ENCODE measurements at regions not wholly inside any gene's neighbourhood (a gene's known extent, or its start where the extent isn't known, plus 50 kb on each side); places are given as distances from the start of the nearest gene placed in this dataset.

DNA sequence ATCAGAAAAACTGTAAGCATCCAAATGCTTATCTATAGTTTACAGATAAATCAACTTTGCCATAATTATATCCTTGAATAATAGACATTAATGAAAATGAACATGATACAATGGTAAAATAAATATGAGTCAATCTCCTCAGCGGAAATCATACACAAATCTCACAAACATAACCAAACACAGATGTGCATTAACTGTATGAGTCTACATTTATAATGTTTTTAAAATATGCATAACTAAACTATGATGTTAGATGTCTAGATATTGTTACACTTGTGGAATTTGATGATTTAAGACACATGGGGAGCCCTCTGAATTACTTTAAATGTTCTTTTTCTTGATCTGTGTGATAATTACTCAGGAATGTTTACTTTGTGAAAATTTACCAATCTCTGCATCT lies 951.2 kb downstream of the TECRL start:
- DNase-seq: no peak

DNA sequence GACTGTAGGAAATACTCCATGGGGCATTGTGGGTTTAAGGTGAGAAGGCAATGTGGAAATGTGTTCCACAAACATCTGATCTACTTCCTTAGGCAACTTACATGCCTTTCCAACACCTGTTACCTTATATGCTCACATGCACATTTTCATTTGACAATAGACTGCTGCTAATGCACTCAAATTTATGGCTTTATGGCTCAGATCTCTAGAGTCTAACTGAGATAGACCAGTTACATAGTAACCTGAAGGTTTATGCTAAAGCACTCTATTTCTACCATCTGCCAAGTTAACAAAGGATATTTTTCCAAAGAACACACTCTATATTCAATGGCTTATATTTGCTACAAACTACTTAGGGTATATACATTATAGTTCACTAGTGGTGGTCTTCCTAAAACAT lies 969.0 kb downstream of the TECRL start:
- no peak for DNase-seq

DNA sequence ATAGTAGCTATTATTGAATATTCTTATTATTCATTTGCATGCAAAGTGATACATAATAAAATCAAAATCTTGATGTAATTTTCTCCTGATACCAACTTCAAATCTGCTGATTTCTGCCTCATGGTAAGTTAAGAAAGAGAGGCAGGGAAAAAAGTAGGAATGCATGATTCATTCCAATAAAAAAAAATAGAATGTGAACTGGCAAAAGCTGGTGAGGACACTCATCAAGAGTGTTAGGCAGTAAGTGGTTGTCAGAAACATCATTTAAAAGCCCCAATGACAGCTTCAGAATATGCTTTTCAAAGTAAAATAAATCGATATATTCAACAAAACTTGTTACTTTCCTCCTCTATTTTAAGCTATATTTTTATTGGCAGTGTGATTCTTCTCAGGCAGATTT lies 979.1 kb downstream of the TECRL start:
- no peak for DNase-seq

DNA sequence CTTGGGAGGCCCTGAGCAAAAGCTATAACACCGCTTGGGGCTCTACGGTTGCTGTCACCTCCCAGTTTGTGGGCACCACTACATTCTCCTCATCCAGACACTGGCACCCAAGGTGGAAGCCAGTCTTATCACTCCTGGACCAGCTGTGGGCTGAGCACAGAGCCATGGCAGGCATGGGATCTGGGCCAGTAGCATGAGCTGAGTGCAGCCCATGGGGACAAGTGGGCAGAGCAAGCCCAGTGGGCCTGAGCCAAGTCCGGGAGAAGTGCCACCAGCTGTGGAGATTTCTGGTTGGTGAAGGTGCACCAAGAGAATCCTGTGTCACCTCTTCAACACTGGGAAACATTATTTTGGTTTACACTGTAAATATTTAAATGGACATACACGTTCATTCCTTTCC lies 1013.0 kb downstream of the TECRL start:
- no peak for DNase-seq

DNA sequence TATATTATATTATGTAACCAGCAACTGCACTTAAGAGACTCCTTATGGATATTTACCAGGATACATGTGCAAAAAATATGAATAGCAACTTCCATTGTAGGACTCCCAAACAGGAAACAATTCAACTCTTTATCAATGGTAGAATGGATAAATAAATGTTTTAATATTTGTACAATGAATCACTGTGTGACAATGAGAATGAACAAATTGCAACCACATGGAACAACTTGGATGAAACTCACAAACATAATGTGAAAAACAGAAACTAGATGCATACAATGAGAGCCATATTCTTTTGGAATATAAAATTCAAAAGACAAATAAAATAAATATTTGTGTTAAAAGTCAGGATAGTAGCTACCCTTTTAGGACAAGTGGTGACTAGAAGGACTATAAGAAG lies 1015.7 kb downstream of the TECRL start:
- DNase-seq: no peak

DNA sequence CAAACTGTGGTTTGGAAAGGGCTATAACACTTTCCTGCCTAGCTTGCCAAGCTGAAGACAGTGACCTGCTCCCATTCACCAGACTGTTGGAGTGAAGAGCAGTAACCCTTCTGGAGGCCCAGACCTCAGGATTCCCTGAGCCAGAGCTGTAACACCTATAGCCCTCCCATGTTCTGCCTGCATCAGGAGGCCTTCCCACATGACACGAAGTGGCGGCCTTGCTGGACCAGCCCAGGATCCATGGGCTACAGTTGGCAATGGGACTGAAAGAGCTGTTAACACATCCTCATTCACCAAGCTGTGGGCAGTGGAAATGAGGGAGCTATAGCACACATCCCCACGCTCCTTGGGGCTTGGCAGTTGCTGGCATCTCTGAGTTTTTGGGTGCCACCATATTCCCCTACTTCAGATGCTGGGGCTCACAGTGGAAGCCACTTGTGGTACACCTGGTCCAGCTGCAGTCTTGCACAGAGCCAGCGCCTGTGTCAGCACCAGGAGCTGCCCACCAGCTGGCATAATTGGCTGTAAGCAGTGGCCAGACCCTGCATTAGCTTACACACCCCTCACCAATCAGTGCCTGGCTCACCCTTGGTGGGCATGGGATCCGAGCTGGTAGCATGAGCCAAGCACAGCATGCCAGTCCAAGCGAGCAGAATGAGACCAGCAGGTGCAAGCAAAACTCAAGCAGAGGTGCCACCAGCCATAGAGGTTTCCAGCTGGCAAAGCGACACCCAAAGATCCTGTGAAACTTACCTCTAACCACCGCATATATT lies 1029.3 kb downstream of the TECRL start:
- no peak for DNase-seq

DNA sequence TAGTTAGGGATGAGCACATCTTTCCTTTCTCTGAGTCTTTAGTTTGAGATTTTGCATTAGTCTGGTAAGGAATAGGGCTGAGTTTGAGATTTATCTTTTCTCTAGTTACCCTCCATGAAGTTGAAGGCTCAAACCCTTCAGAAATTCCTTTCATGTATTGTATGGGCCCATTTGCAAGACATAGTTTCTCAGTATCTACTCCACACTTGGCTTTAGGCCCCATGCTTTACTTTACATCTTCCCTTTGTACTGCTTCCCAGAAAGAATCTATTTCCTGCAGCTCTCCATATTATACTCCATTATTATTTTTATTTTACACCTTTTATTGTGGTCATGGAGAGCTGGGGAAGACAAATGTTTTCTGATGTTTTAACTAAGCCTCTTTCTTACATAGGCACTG lies 1038.2 kb downstream of the TECRL start:
- no peak for DNase-seq

DNA sequence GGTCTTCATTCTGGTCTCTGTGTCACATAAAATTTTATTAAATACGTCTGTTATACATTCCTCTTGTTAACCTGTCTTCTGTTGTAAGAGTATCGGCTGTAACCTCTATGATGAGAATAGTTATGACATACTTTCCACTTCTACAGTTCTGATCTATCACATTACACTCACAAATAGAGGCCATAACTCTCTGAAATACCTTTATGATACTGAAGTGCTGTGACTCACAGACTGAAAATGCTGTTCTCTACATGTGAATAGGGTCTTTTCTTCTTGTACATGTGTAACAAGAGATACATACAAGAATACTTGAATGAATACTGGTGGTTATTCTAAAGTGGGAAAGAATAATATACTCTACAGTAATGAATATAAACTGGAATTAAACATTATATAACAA lies 1047.6 kb downstream of the TECRL start:
- no peak for DNase-seq

DNA sequence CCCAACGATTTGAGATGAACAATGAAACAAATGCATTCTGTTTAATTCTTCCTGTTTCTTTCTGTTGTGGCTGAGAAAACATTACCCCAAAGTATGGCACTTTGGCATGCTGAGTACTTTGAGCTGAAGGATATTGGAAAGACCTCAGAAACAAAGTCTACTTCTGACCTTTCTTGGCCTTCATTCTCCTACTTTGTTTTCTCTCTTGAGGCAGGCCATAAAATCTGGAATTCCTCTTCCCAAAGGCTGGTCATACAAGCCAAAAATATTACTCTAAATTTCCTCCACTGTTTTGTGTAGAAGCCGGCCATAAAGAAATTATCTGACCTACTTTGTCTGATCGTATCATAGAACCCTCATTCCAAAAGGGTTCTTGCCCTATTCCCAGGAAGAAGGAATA lies 1048.2 kb downstream of the TECRL start:
- DNase-seq: no peak

DNA sequence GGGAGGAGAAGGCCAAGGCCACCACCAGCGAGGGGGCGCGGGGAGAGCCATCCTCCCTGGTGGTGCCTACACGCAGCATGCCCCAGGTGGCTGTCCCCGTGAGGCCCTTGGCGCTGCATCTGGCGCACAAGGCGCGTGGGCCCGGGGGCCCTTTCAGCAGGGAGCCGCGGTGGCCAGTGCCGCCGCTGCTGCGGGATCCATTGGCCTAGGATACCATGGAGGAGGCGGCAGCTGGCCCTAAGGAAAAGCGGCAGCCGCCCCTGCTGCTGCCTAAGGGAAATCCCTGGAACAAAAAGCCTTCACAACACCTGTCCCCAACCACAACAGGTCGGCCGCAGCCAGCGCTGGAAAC lies 1059.6 kb downstream of the TECRL start:
- DNase-seq: no peak

DNA sequence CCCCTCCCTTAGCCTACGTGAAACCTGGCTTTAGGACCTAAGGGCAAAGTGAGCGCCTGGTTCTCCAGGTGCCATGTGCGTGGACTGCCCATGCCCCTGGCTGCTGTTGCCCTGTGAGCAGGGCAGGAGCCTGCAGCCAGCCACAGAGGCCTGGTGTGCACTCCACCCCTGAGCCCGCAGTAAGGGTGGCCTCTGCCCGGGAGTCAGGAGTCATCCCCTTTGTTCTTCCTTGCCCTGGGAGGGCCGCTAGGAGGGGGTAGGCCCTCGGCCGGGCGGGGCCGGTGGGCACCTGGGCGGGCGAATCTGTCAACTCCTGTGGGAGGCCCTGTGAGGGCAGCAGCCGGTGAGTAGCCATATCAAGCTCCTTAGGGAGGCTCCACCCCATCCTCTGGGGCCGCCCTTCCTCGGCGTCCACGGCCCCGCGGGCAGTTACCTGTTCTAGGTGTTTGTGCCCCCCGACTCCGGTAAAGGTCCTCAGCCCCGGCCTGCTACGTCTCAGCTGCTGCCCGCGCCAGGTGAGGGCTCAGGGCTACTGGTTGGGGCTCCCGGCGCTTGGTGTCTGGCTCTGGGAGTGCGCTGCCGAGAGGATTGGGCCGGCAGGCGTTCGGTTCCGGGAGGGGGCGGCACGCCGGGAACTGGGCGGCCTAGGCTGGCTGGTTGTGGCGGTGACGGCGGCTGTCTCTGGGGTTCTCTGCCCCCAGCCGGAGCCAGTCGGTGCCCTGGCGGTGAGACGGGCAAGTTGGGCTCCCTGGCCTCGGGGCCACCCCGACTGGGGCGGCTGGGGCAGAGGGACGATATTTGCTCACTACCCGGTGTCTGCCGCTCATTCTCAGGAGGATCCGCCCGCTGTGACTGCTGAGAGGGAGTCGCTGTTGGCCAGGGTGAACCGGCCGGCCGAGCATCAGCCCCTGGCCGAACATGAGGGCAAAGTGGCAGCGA lies 1060.2 kb downstream of the TECRL start:
- DNase-seq: no peak

DNA sequence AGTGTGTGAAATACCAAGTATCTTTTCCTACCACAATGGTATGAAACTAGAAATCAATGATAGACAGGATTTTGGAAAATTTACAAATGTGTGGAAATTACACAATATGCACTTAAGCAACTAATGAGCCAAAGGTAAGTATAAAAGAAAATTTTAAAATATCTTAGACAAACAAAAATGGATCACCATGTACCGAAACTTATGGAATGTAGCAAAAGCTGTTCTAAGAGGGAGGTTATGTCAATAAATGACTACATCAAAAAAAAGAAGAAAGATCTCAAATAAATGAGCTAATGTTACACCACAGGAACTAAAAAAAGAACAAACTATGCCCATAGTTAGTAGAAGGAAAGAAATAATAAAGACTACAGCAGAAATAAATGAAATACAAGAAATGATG lies 1084.1 kb downstream of the TECRL start:
- no peak for DNase-seq

DNA sequence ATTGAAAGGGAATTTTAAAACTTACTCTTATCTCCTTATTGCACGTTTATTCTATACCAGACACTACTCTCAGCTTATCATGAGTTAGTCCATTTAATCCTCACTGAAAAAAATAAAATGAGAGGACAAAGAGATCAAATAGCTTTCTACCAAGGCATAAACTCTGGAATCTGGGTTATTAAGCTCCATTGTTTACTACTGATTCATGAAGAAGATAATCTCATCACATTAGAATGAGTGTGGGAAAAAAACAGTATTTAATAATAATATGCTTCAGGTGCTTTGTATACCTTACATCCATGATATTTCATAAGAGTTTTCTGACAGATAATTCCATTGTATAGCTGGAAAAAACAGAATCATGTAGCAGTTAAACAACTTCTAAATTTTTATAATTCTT lies 1092.6 kb downstream of the TECRL start:
- no peak for DNase-seq

DNA sequence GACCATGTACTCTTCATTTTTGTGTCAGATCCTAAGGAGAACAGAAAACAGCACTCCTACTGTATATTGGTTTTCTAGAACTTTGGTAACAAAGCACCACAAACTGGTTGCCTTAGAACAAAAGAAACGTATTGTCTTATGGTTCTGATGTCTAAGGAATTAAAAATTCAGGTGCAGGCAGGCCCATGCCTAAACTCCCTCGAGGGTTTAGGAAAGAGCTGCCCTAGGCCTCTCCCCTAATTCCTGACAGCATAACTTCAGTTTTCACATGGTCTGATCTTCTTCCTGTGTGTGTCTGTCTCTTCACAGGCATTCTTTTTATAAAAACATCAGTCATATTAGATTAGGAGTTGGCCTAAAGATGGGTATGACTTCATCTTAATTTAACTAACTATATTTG lies 1093.6 kb downstream of the TECRL start:
- DNase-seq: no peak

DNA sequence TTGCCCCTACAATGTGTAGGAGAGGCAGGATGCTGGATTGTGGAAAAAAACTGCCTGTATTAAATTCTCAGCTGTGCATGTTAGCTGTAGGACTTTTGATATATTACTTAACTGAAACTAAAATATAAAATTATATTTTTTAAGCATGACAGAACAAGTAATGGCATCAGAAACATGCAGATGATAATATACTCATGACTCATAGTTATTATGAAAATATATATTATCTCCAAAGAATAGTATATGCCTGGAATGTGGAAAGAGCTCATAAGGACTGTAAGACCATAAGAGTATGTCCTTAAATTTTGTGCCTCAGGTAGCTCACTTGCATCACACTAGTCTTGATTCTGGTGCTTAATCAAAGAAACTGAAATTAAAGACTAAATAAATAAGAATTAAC lies 1100.6 kb downstream of the TECRL start:
- no peak for DNase-seq

DNA sequence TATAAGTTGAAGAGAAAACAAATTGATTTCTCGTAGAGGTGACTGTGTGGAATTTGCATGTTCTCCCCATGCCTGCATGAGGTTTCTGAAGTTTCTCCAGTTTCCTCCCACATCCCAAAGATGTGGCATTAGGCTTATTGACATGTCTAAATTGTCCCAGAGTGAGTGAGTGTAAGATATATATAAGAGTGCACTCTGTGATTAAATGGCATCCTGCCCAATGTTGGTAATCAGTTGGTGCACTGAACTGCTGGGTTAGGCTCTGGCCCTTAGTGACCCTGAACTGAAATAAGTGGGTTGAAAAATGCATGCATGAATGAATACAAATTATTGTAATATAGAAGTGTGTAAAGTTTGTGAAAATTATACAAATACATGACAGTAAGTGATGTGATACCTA lies 1106.5 kb downstream of the TECRL start:
- DNase-seq: no peak

DNA sequence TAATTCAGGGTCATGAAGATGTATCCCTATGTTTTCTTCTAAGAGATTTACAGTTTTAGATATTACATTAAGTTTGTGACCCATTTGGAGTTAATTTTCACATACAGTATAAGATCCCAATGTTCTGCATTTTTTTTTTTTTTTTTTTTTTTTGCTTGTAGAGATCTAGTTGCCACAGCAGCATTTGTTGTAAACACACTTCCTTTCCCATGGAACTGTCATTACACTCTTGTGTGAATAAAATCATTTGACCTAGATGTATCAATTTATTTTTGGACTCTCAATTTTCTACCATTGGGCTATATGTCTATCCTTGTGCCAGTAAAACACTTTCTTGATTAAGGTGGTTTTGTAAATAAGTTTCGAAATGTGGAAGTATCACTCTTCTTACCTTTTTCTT lies 1107.2 kb downstream of the TECRL start:
- DNase-seq: no peak

DNA sequence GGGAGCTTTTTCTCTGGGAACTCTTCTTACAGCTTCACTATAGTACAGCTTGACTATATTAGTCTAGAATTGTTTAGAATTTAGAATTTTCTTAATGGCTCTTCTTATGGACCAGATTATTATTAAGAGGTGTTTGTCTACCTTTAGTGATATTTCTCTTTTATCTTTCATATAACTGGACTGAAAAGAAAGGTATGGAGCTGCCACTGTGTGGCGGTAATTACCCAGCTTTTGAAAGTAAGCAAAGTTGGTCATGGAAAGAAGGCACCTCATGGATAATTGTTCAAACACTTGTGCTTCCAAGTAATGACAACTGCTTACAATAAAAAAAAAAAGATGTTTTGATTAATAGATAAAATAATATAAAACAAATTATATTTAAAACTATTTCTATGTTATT lies 1112.5 kb downstream of the TECRL start:
- DNase-seq: no peak

DNA sequence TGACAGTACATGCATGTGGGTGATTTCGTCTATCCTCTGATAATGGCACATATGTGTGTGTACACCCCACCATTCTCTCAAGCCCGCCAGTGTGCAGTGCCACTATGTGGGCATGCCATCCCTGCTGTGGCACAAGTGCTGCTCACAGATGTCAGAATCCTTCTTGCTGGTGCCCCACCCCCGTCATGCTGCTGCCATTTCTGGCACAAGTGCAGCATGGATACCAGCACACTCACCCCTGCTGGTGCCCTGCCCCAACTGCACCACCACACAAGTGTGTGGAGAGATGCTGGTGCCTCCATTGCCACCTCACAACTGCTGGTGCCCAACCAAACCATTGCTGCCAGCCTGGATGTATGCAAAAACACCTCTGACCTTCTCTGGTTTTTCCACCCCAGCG lies 1133.8 kb downstream of the TECRL start:
- no peak for DNase-seq

DNA sequence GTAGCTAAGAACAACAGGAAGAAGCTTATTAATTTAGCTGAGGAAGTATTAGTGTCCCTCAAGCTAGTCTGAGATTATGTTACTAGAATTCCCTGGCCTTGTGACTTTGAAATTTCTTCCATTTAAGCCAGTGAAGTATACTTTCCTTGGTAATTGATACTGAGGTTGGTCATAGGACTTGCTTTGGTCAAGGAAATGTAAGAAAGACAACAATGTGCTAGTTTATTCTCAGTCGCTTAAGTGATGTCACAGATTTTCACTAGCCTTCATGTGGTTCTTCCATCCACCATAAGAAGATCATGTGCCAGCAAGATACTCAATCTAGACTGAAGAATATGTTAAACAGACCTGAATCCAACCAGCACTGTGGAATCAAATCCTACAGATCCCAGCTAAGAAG lies 1140.1 kb downstream of the TECRL start:
- DNase-seq: no peak

DNA sequence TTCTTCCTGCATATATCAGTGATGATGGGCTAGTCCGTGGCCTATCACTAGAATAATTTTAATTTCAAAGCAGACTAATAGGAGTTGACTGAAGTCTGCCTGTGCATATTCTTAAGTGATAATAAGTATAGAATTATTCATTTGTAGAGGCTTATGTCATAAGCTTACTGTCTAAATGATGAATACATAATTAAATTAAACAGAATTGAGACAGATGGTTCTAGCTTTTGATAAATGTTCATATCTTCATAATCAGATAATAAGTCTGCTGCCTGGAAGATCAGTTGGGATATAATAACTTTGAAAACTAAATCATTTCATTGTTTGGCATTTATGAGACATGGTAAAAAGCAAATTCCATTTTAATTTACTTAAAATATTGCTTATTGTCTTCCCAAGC lies 1175.6 kb downstream of the TECRL start:
- DNase-seq: no peak

DNA sequence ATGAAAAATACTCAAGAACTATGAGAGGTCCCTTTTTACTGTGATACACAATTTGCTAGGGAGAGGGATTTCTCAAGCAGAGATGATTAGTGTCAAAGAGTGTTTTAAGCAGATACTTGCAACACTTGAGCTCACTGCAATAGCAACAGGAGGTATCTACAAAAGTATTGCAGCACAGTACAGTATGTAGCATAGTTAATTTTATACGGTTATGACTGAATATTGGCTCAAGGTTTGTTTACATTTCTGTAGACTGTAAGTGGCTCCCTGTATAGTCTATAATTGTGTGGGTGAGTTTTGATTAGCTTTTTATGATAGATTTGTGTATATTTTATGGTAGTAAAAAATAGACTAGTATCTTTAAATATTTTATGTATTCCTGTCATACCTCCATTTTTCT lies 1177.2 kb downstream of the TECRL start:
- DNase-seq: no peak

DNA sequence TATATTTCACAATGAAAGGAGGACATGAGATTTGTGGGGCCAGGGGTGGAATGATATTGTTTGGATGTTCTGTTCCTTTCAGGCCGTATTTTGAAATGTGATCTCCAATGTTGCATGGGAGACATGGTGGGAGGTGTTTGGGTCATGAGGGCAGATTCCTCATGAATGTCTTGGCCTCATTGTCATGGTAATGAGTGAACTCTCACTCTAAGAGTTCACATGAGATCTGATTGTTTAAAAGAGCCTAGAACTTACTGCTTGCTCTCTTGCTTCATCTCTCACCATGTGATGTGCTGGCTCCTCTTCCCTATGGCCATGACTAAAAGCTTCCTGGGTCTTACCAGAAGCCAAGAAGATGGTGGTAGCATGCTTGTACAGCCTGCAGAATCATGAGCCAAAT lies 1183.0 kb downstream of the TECRL start:
- no peak for DNase-seq

DNA sequence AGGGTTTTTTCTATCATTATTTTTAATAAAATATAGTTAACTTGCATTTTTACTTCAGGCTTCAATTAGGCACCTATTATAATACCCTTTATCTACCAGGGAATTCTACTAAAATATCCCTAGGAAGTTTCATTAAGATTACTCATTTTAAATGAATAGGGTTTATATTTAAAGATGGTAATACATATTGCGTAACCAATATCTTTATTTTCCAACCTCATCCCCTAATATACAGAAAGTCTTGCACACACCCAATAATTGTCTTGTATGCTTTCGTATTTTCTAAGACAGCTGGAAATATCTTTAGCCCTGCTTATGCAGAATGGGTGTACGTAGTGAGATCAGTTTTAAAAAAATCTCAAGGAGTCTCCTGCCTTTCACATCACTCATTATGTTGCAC lies 1186.8 kb downstream of the TECRL start:
- no peak for DNase-seq

DNA sequence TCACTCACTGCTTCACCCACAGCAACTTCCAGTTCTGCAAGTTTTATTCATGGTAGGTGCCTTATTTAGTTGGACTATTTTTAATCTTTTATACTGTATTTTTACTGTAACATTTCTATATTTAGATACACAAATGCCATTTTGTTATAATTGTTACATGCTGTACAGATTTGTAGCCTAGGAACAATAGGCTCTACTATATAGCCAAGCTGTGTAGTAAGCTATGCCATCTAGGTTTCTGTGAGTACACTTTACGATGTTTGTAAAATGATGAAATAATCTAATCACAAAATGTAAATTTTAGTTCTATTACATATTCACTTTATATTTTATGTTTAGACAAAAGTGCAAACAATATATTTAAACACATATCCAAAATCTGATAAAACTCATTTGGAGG lies 1187.8 kb downstream of the TECRL start:
- DNase-seq: no peak
